IPS DF 6.9 (cell line): ENCODE measurements at regions not wholly inside any gene's neighbourhood (a gene's known extent, or its start where the extent isn't known, plus 50 kb on each side); places are given as distances from the start of the nearest gene placed in this dataset.

ENCODE experiments used
- DNase-seq: peaks from one replicate; pipeline ENCODE4 v3.0.0-alpha.2; 2013; ENCODE audit warnings: low read depth, low spot score
- H3K27ac ChIP-seq: one replicate; pipeline ENCODE4 v1.5.1; 2013; ENCODE audit warnings: low read length, control low read depth
- H3K27me3 ChIP-seq: 2 replicates; pipeline ENCODE4 v1.6.1; 2013; ENCODE audit warnings: mild to moderate bottlenecking, low read length; ENCODE audit not compliant: control insufficient read depth, insufficient read depth
- H3K36me3 ChIP-seq: 2 replicates; pipeline ENCODE4 v1.6.1; 2013; ENCODE audit warnings: low read length; ENCODE audit not compliant: control insufficient read depth, insufficient read depth
- H3K4me1 ChIP-seq: 2 replicates; pipeline ENCODE4 v1.6.1; 2013; ENCODE audit warnings: low read length; ENCODE audit not compliant: control insufficient read depth, insufficient read depth
- H3K4me3 ChIP-seq: 2 replicates; pipeline ENCODE4 v1.5.1; 2013; ENCODE audit warnings: mild to moderate bottlenecking, low read length
- H3K9me3 ChIP-seq: 2 replicates; pipeline ENCODE4 v1.6.1; 2013; ENCODE audit warnings: low read length, inconsistent platforms; ENCODE audit not compliant: control insufficient read depth, insufficient read depth
- WGBS: extraction: QIAGEN DNeasy Blood & Tissue Kit; methylation state at CpG from one replicate; pipeline ENCODE4 v1.1.7; 2013; ENCODE audit warnings: mixed read lengths, missing lambda C conversion rate; ENCODE audit not compliant: insufficient read length, insufficient coverage; 5-methylcytosine and 5-hydroxymethylcytosine counted together

- Histone ChIP-seq H3K4me3 (no peak overlapping the region), H3K27ac (no peak overlapping the region), H3K27me3 (no peaks in the 10 kb centered on the region), H3K4me1 (no peaks in the 10 kb centered on the region), H3K36me3 (no peaks in the 10 kb centered on the region), H3K9me3 (no peaks in the 10 kb centered on the region)
- no CpG with 5 or more reads among the region's 6 CpGs for WGBS
- no peak for DNase-seq
Observed at GRCh38 chr14:53461858-53462257, 308.7 kb upstream of the DDHD1 start.

- Histone ChIP-seq H3K27me3 (no peaks in the 10 kb centered on the region), H3K4me3 (no peak overlapping the region), H3K27ac (no peak overlapping the region), H3K4me1 (no peaks in the 10 kb centered on the region), H3K9me3 (no peaks in the 10 kb centered on the region), H3K36me3 (no peaks in the 10 kb centered on the region)
- DNase-seq, result no peak
- WGBS, result no CpG with 5 or more reads among the region's 1 CpG
Observed at GRCh38 chr14:53460544-53460943, 307.4 kb upstream of the DDHD1 start.

GRCh38 chr14:53458368-53458814 lies 305.3 kb upstream of the DDHD1 start:
- Histone ChIP-seq H3K36me3 (no peaks in the 10 kb centered on the region), H3K27me3 (no peaks in the 10 kb centered on the region), H3K27ac (no peak overlapping the region), H3K4me3 (no peak overlapping the region), H3K4me1 (no peaks in the 10 kb centered on the region), H3K9me3 (no peaks in the 10 kb centered on the region)
- WGBS, result no CpG with 5 or more reads among the region's 2 CpGs
- no peak for DNase-seq

DNA sequence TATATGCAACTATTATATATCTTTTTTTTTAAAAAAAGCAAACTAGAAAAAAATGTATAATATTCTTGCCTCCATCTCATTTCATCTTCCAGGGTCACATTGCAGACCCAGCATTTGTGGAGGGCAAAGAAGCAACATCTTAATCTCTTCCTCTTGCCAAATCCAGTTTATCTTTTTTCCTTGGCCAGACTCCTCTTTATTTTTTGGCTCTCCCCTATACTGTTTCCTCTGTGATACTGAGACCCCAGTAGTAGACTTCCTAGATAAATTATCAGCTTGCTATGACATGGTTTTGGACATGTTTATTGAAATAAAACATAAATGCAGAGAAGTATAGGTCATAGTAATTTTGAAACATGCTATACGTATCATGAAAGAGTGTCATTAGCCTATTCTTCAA lies 303.8 kb upstream of the DDHD1 start:
- Histone ChIP-seq H3K27ac (no peak overlapping the region), H3K36me3 (no peaks in the 10 kb centered on the region), H3K9me3 (no peaks in the 10 kb centered on the region), H3K27me3 (no peaks in the 10 kb centered on the region), H3K4me3 (no peak overlapping the region), H3K4me1 (no peaks in the 10 kb centered on the region)
- DNase-seq, result no peak
- no CpG with 5 or more reads among the region's 1 CpG for WGBS

DNA sequence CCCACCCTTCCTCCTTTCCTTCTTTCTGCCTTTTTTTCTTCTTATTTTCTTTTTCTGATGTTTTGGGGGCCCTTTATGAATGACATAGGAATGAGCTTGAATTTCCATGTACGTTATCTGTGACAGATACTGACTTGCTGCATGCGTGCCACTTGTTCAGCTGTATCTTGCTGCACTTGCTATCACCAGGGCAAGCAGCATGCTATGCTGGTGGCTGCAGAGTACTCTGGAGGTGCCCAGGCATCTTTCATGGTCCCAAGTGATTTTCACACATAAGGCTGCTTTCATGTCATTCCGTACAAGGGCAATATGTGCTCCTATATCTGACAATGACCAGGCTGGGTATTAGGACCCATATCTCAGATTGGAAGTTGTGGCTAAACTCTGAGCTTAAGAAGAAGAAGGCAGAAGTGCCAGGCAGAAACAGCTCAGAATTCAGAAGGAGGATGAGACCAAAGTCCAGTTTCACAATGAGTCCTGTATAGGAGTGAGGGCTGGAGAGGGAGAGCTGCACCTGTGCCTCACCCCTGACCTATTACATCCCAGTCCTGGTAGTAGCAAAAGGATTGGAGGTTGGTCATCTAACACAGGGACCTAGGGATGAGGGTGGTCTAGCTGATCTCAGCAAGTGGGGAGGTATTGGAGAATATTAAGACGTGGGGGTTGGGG lies 299.0 kb upstream of the DDHD1 start:
- Histone ChIP-seq H3K36me3 (no peaks in the 10 kb centered on the region), H3K4me3 (no peak overlapping the region), H3K27me3 (no peaks in the 10 kb centered on the region), H3K4me1 (no peaks in the 10 kb centered on the region), H3K27ac (no peak overlapping the region), H3K9me3 (no peaks in the 10 kb centered on the region)
- DNase-seq, result no peak
- WGBS, result 100% methylated on average over 1 of the region's 4 CpGs

GRCh38 chr14:53450871-53451270 lies 297.7 kb upstream of the DDHD1 start:
- no peak for DNase-seq
- Histone ChIP-seq H3K4me3 (no peak overlapping the region), H3K27me3 (no peaks in the 10 kb centered on the region), H3K36me3 (no peaks in the 10 kb centered on the region), H3K4me1 (no peaks in the 10 kb centered on the region), H3K9me3 (no peaks in the 10 kb centered on the region), H3K27ac (no peak overlapping the region)
- no CpG with 5 or more reads among the region's 3 CpGs for WGBS

GRCh38 chr14:53448682-53449081 lies 295.6 kb upstream of the DDHD1 start:
- Histone ChIP-seq H3K36me3 (no peaks in the 10 kb centered on the region), H3K27ac (no peak overlapping the region), H3K9me3 (no peaks in the 10 kb centered on the region), H3K4me3 (no peak overlapping the region), H3K27me3 (no peaks in the 10 kb centered on the region), H3K4me1 (no peaks in the 10 kb centered on the region)
- WGBS, result no CpG with 5 or more reads among the region's 2 CpGs
- no peak for DNase-seq

DNA sequence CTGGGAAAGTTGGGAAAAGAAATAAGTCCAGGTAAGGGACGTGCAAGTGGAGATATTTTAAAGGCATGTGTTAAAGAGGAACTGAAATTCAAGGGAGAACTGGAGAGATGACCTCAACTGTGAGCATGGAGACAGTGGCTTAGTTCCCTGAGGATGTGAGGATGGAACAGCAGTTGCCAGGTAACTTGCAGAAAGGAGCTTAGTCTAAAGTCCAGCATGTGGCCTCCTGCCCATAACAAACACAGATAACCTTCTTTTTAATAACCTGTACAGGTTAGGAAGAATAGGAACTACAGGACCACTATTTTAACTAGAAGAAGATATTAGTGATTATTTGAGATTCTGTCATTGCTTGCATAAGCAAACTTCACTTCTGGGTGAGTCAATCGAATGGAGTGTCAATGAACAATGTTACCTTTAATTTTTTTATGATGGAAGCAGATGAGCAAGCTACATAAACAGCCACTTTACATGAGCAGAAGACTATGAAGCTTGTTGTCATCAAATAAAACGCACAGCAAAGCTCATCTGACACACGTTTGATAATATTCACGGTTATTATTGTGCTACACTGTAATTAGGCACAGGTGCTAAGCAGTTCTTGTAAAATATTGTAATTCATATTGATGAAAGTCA lies 291.7 kb upstream of the DDHD1 start:
- no peak for DNase-seq
- H3K27me3 ChIP-seq, result no peaks in the 10 kb centered on the region
- no CpG with 5 or more reads among the region's 5 CpGs for WGBS
- no peaks in the 10 kb centered on the region for H3K9me3 ChIP-seq
- H3K4me1 ChIP-seq, result no peaks in the 10 kb centered on the region
- no peak overlapping the region for H3K27ac ChIP-seq
- no peaks in the 10 kb centered on the region for H3K36me3 ChIP-seq
- no peak overlapping the region for H3K4me3 ChIP-seq

DNA sequence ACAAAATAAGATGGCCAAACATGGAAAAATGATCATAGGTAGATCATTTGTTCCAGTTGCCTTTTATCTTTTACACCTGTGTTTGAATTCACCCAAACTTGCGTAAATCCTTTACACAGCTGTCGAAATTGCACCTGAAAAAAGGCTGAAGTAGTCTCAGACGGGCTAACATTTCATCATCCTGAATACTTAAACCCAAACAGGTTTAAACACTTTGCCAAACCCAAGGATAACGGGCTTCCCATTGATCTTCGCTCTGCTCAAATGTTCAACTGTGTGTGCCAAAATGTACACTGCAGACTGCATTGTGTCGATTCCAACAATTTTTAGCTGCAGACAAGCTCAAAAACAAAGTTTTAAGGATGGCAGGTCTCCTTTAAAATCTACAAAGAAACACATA lies 288.7 kb upstream of the DDHD1 start:
- H3K27me3 ChIP-seq, result no peaks in the 10 kb centered on the region
- no peaks in the 10 kb centered on the region for H3K36me3 ChIP-seq
- no peak overlapping the region for H3K27ac ChIP-seq
- H3K4me3 ChIP-seq, result no peak overlapping the region
- no peak for DNase-seq
- H3K4me1 ChIP-seq, result no peaks in the 10 kb centered on the region
- no peaks in the 10 kb centered on the region for H3K9me3 ChIP-seq
- no CpG with 5 or more reads among the region's 6 CpGs for WGBS

- no peak overlapping the region for H3K27ac ChIP-seq
- no peaks in the 10 kb centered on the region for H3K4me1 ChIP-seq
- H3K36me3 ChIP-seq, result no peaks in the 10 kb centered on the region
- no peaks in the 10 kb centered on the region for H3K9me3 ChIP-seq
- no peak overlapping the region for H3K4me3 ChIP-seq
- no peaks in the 10 kb centered on the region for H3K27me3 ChIP-seq
- DNase-seq, result no peak
Observed at GRCh38 chr14:53437858-53438257, 284.7 kb upstream of the DDHD1 start.

DNA sequence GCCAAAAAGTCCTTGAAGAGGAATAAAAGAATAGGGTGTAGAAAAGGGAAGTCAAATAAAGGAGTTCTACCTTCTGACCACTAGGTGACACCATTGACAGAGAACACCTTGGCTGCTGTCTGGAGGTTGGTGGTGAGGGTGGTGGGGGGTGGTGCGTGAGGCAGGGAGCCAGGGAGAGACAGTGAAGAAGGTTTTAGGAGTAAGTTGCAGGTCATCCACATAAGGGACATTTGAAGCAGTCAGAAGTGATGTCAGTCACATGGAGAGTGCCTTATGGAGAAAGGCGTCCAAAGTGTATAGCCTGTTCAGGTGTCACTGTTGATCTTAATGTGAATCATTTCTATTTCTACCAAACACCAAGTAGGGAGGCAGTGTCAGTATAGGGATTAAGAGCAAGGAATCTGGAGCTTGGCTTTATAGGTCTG lies 279.3 kb upstream of the DDHD1 start:
- Histone ChIP-seq H3K27ac (no peak overlapping the region), H3K36me3 (no peaks in the 10 kb centered on the region), H3K4me1 (no peaks in the 10 kb centered on the region), H3K27me3 (no peaks in the 10 kb centered on the region), H3K9me3 (no peaks in the 10 kb centered on the region), H3K4me3 (no peak overlapping the region)
- peak; percentile 54 for DNase-seq
- no CpG with 5 or more reads among the region's 2 CpGs for WGBS
